Stimulated activated CD4-positive, alpha-beta T cell treated with anti-CD3 and anti-CD28 coated beads, TNF-alpha, amount 100 ng/mL, for 48 hours (primary cell): ENCODE measurements at regions not wholly inside any gene's neighbourhood (a gene's known extent, or its start where the extent isn't known, plus 50 kb on each side); places are given as distances from the start of the nearest gene placed in this dataset.
"Not testable (repeated sequence)": the region's sequence is repeated elsewhere in the genome, so short reads cannot be mapped to it uniquely, and the experiment has no call there.

Source experiments
- DNase-seq, 3 donors: peaks; one replicate each; pipeline ENCODE4 v3.0.0-alpha.2; 2020; ENCODE audit warnings: low read depth in 3 of 3

DNA sequence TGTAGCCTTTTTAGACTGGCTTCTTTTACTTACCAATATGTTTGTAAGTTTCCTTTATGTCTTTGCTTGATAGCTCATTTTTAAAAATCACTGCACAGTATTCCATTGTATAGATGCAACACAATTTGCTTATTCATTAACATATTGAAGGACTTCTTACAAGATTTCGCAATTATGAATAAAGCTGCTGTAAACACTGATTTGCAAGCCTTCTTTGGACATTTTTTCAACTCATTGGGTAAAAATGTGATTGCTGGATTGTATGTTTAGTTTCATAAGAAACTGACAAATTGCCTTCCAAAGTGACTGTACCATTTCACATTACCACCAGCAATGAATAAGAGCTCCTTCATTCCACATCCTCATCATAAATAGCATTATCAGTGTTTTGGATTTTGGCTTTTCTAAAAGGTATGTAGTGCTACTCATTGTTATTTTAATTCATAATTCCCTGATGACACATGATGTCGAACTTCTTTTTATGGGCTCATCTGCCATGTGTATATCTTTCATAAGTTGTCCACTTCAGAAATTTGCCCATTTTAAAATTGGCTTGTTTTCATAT is 80.7 kb downstream of the TFAP2B start:
- DNase-seq, result no peak

DNA sequence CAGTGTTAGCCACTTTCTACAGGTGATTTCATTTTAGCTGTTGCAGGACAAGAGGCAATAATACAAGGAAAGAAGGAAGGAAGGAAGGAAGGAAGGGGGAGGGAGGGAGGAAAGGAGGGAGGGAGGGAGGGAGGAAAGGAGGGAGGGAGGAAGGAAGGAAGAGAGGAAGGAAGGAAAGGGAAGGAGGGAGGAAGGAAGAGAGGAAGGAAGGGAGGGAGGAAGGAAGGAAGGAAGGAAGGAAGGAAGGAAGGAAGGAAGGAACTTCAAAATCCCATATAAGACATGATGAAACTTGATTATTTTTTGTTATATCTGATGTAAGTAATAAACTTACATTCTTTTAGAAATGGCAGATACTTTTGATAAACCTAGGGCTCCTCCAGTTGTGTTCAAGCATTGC is 83.6 kb downstream of the TFAP2B start:
- no peak for DNase-seq

DNA sequence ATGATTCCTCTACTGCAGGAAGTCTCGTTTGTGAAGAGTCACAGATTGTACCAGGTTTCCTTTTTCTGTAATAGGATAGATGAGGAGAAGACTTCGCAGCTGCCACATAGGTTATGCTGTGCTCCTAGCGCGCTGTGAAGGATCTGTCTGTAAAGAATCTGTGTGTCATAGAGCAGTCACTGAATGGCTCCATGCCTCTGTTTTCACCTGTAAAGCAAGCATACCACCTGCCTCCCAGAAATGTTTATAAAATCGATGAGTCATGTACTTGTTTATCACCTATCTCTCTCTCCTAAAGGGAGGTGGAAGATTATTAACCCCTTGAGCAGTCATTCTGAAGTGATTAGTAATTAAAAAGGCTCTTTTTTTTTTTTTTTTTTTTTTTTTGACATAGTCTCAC is 86.6 kb downstream of the TFAP2B start:
- no peak for DNase-seq

DNA sequence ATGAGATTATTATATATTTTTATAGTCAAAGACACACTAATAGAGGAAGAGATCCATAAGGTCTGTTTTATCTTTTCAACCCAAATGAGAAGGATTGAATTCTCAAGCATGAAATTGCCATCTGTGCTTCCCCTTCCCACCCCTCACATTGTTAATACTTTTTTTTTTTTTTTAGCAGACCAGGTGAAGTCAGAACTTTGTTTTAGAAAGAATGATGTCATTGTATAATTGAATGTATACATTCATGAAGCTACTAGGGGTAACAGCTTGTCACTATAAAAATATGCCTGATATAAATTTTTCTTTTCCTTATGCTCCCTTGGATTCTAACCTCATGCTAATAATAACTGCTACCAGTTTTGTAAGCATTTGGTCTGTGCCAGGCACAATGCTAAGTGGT is 88.9 kb downstream of the TFAP2B start:
- DNase-seq, result no peak

DNA sequence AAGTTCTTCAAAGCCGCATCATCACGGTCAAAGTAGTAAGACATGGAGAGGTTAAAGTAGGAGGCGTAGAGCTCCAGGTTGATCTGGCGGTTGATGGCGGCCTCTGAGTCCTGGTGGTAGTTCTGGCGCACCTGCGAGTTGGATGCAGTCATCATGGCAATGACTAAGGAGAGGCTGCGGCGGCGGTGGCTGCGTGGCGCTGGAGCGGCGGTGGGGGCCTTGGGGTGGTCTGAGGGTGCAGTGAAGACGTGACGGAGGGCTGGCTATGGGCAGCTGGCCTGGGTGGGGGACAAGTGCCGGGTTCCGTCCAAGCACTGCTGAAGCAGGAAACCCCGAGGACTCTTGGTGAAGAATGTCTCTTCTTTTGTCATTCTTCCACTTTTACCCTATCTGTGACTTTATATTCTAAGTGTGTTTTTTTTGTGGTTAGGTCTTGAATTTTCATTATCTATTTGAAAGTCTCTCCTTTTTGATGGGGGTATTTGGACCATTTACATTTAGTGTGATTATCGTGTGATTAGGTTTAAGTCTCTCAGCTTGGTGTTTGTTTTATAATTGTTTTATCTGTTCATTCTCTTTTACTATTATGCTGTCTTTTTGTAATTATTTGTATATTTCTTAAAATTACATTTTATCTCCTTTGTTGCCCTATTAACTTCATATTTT is 94.6 kb downstream of the TFAP2B start:
- DNase-seq, result no peak

DNA sequence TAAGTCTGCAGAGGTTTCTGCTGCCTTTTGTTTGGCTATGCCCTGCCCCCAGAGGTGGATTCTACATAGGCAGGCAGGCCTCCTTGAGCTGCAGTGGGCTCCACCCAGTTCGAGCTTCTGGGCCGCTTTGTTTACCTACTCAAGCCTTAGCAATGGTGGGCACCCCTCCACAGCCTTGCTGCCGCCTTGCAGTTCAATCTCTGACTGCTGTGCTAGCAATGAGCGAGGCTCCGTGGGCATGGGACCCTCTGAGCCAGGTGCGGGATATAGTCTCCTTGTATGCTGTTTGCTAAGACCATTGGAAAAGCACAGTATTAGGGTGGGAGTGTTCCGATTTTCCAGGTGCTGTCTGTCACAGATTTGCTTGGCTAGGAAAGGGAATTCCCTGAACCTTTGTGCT is 102.7 kb downstream of the TFAP2B start:
- DNase-seq, result not testable (repeated sequence)

DNA sequence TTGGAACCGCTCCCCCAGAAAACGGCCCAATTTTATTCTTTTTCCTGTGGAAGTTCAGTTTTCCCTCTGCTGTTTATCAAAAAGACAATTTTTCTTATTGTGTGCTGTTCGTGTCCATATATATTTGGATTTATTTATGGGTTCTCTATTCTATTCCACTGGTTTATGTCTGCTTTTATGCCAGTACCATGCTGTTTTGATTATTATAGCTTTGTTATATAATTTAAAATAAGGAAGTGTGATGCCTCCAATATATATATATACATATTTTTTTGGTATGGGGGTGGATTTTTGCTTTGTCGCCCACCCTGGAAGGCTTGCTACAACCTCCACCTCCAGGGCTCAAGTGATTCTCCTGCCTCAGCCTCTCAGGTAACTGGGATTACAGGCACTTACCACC is 103.3 kb downstream of the TFAP2B start:
- no peak for DNase-seq

DNA sequence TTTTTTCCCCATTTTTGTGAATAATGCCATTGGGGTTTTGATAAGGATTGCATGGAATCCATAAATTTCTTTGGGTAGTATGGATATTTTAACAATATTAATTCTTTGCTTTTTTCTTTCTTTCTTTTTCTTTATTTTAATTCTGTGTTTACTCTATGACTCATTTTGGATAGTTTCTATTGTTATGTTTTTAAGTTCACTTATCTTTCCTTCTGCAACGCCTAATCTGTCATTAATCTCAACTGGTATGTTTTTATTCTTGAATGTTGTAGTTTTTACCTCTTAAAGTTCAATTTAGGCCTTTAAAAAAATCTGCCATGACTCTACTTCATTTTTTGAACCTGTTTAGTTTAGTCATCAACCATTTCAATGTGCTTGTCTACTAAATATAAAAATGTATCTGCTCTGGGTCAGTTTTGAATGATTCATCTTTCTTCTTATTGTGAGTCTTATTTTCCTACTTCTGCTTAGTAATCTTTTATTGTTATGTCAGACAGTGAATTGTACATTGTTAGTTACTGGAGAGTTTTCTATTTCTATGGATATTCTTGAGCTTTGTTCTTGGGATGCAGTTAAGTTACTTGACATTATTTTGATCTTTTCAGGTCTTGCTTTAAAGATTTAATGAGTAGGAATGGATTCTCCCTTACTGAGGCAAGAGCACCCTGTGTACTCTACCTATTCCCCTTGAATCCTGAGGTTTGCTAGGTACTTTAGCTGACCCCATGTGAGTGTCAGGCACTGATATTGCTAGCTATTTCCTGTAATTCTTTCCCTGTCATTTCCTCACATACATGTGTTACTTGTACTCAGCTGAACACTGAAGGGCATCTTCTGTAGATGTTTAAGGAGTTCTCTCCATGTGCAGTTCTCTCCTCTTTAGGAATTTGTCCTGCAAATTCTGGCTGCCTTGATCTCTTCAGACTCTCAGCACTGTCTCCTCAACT is 104.2 kb downstream of the TFAP2B start:
- no peak for DNase-seq

DNA sequence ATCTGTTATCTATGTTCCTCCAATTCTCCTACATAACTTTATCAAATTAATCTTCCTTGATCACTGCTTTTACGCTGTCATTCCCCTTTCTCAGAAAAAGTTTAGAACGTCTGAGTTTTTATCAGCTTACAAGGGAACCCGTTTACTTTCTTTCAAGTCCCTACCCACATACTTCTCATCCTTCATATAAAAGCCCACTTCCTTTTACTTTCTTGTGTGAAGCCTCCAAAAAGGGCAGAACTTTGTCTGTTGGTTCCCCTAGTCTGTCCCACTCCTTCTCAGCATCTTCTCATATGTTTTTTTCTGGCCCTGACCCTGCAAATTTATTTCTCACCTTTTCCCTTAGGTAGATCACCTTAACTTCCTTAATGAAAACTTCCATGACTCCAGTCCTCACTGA is 106.1 kb downstream of the TFAP2B start:
- DNase-seq, result no peak

DNA sequence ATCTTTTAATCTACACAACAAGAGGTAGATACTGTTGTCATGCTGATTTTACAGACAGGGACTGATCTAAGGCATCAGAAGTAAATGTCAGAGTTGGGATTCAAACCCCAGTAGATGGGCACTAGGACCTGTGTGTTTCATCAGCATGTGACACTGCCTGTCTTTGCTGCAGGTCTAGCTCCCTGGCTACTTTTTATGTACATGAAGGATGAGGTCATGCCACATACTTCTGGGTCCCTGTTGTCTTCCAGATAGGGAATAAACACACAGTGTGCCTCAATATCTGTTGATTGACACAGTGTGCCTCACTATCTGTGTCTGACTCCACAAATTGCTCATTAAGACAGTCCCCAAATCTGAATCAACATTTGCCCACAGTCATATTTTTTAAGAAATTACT is 106.9 kb downstream of the TFAP2B start:
- peak in 1 of 3 donors; percentile 0 for DNase-seq

DNA sequence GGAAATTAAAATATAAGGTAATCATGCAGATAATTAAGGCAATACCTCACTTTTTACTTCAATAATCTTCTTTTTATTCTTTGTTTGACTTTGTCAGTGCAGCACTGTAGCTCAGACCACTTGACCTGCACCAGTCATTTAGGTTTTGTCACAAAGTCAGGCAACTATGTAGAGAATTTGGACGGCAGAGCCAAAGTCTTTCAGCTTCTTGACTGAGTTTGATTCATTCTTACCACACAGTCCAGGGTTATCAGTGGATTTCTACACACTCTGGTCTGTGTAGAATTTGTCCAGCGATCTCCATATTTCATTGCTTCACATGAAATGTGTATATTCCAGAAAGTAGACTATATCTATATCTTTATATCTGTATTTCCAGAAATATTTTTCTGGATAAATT is 107.3 kb downstream of the TFAP2B start:
- DNase-seq, result no peak

DNA sequence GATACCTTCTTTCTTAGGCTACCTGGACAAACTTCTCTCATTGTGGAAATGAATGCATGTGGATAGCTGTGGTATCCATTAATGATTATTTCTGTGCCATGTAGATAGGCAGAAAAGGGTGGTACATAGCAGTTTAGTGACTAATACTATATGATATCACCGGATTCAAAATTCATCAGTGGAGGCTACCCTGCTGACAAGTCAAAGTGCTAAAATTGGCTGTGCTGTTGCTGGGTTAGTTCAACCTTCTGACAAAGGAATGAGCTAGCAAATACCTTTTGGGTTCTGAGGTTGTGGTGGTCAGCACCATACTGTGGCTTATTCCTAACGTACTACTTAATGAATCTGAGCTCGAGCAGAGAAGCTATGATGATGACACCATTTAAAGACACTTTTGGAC is 109.1 kb downstream of the TFAP2B start:
- no peak for DNase-seq

DNA sequence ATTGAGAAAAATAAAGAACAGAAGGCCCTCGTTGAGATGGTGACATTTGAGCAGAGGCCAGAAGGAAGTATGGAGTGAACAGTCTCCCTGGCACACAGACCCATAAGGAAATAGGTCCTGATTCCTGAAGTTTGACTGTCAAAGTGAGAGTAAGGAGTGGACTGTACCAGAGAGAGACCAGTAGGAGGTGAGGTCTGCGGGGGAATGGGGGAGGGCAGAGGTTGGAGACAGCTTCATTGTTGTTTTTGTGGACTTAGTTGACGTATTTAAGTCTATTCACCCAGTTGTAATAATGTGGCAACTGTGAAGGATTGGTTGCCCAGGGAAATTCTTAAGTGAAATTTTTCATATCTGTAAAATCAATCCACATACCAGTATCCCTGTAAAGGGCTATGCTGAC is 110.7 kb downstream of the TFAP2B start:
- DNase-seq, result no peak

DNA sequence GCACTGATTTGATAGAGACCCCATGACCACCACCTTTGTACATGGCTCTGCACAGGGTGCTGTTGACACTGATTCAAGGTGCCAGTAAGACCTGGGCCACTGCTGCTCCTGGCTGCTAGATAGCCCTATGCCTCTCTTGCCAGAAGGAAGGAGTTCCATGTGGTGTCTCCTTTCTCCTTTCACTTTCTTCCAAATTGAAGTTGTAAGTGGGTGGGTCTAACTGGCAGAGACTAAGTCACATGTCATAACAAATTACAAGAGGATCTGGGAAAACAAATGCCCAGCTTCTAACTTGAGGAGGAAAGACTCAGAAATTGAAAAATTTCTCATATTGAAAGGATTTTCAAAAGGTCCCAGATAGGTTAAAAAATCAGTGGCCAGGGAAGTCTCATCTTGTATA is 116.8 kb downstream of the TFAP2B start:
- DNase-seq, result no peak

DNA sequence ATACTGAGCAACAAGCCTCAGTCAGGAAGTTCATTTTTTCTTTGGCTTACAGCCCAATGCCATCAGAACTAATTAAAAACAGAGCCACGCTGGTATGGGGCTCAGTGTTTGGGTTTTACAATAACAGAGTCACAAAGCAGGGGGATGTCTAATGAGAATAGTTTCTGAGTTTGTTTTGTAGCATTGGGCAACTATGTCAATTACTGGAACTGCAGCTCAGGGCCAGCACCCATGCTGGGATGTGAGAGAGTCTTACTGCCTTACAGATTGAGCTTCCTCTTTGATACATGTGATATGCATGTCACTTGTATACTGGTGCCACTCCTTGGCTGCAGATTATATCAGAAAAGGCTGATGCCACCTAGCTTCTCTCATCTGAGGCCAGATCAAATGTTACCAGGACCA is 117.6 kb downstream of the TFAP2B start:
- DNase-seq, result no peak

DNA sequence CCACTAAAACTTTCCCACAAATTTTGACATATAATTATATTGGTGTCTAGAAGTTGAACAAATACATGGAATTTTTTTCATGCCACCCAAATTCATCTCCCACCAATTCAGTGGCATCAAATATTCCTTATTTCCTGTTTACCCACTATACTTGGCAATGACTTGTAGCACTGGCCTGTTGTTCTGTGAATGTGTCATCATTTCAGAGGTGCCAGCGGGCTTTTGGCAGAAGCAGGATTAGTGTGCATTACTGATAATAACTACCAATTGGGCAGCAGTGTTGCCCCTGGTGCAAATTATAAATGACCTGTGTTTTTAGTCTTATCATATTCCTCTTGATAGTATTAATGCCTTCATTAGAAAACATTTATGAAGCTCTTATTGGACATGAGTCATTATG is 121.3 kb downstream of the TFAP2B start:
- no peak for DNase-seq

DNA sequence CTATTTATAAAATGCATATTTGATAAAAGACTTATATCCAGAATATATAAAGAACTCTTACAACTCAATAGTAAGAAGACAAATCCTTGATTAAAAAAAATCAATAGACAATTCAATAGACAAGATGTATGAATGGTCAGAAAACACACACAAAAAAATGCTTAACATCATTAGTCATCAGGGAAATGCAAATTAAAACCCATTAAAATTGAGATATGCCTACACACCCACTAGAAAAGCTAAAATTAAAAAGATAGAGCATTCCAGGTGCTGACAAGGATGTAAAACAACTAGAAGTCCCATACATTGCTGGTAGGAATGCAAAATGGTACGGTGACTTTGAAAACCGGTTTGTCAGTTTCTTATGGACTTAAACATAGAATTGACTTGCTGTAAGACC is 127.1 kb downstream of the TFAP2B start:
- no peak for DNase-seq

DNA sequence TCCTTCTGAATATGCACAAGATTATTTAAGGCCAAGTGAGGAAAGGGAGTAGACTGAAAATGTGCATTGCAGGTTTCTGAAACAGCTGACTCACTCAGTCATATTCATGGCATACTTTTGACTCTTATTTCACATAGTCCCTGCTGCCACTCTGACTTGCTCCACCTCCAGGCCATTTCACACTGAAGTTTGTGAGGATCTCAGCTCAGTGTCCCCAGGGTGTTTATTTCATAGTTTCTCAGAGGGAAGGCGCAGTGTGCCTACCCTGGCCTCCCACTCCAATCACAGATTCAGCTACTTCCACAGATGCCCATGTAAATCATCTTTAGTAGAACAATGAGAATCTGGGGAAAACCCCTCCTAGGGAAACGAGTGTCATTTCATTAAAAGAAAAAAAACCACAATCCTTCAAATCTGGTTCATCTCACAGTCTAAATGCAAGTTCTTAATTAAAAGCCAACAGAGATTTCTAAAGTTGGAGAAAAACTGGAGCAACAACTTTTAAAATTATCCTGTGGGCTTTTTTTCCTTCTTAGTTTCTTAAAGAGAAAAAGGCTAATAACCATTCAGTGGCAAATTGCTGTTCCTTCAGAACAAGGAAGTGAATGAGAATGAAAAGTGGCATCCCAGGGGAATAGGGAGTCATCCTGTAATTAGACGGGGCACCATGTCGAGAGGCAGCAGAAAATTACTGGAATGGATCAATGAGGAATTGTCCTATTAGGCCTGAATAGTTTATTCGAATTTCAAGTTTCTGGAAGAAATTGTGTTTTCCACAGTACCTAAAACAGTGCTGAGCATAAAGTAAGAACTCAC is 133.6 kb downstream of the TFAP2B start:
- no peak for DNase-seq

DNA sequence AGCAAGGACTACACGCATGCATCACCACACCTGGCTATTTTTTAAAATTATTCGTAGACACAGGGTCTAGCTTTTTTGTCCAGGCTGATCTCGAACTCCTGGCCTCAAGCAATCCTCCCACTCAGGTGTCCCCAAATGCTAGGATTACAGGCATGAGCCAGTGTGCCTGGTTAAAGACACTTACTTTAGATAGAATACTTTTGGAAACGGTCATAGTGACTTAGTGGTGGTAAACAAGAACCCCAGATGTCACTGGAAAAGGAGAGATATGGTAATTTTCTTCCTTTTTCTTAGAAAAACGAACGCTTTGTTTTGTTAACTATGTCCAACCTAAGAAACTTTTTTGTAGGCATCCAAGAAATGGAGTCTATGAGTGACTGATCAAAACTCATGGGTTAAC is 137.3 kb downstream of the TFAP2B start:
- no peak for DNase-seq

DNA sequence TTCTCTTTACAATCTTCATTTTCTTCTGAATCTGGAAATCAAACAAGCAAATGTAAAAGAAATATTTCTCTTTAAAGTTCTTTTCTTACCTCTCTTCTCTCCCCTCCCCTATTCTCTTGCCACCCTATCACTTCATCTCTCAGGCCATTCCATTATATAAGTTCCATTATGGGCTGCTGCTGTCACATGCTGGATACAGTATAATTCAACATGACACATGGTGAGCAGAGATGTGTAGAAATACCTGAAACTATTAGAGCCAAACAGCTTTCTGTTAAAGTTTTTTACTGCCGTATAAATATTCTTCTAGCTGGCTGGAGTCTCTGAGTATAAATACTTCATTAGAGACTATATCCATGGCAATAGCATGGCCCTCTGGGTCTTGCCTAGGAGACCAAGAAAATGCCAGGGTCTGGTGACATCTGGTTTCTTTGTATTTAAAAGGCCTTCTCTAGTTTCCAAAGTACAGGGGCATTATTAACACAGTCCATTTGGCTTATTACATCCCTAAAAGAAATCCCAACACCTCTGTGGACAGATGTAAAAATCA is 139.6 kb downstream of the TFAP2B start:
- no peak for DNase-seq

DNA sequence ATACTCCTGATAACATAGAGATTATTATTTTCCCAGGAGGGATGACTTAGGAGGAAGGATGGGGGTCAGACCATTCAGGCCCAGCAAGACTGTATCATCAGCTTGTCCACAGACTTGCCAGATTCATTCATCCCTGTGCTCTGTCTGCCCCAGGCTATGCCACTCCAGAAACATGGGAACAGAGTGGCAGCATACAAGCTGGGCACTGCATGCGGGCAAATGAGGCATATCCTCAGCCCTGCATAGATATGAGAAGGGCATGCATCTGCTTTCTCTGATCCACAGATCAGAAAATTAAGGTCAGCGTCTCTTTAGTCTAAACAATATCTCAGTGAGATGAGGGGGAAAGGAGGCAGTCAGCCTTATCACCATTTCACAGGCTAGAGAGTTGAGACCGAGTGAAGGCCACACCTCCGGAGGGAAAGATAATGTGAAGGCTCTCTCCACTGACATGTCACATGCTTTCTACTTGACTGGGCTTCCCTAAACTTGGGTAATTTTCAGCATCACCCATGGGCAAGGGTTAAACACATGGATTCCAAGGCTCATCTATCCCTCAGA is 140.5 kb downstream of the TFAP2B start:
- DNase-seq, result no peak
